Esophagus muscularis mucosa (tissue), 4 donors: ENCODE measurements at regions not wholly inside any gene's neighbourhood (a gene's known extent, or its start where the extent isn't known, plus 50 kb on each side); places are given as distances from the start of the nearest gene placed in this dataset.

ENCODE experiments used
- DNase-seq: peaks from one replicate; pipeline ENCODE4 v3.0.0-alpha.2; 2017; ENCODE audit errors: extremely low spot score
- H3K27ac ChIP-seq, 4 donors: fragments of 200-600 bp; sonication (generic); replicated peaks in 1 of 4; 1 replicate in 3 of 4; 2 replicates in 1 of 4; pipeline ENCODE4 v1.5.1; 2016 to 2019; ENCODE audit warnings: mild to moderate bottlenecking in 1 of 4
- H3K27me3 ChIP-seq, 4 donors: fragments of 200-600 bp; sonication (generic); one replicate each; pipeline versions ENCODE4 v1.5.1 to v1.6.0; 2016 to 2019
- H3K36me3 ChIP-seq, 4 donors: fragments of 200-600 bp; sonication (generic); one replicate each; pipeline ENCODE4 v1.5.1; 2016 to 2019
- H3K4me1 ChIP-seq, 4 donors: fragments of 200-600 bp; sonication (generic); one replicate each; pipeline ENCODE4 v1.5.1; 2016 to 2019
- H3K4me3 ChIP-seq, 4 donors: fragments of 200-600 bp; sonication (generic); 1 replicate in 2 of 4; 2 replicates in 2 of 4; pipeline ENCODE4 v1.5.1; 2016 to 2019; ENCODE audit warnings: mild to moderate bottlenecking in 4 of 4, moderate library complexity in 1 of 4
- H3K9me3 ChIP-seq, 4 donors: fragments of 200-600 bp; sonication (generic); 1 replicate in 3 of 4; 2 replicates in 1 of 4; pipeline ENCODE4 v1.5.1; 2016 to 2019
- CTCF ChIP-seq, 3 experiments: fragments of 200-600 bp in 2 of 3; fragments of 450-650 bp in 1 of 3; sonication (generic) in 2 of 3; IDR thresholded peaks; one replicate each; pipeline ENCODE4 v1.5.1; 2017 to 2019; ENCODE audit warnings: antibody characterized with exemption in 3 of 3, mild to moderate bottlenecking in 2 of 3, moderate library complexity in 1 of 3
- EP300 ChIP-seq: sonication (generic); formaldehyde crosslinking; IDR thresholded peaks from one replicate; pipeline ENCODE4 v1.6.1; 2017; ENCODE audit warnings: antibody characterized with exemption
- POLR2A ChIP-seq: fragments of 450-650 bp; IDR thresholded peaks from one replicate; pipeline ENCODE4 v1.6.1; 2017; ENCODE audit warnings: antibody characterized with exemption, moderate library complexity, mild to moderate bottlenecking, low read depth
- POLR2AphosphoS5 ChIP-seq, 2 donors: sonication (generic); formaldehyde crosslinking; IDR thresholded peaks; one replicate each; pipeline ENCODE4 v1.6.1; 2017; ENCODE audit warnings: antibody characterized with exemption in 2 of 2
- WGBS: methylation state at CpG from one replicate; pipeline ENCODE4 v1.1.5; 2018; 5-methylcytosine and 5-hydroxymethylcytosine counted together
- intact Hi-C: fragments of 100-400 bp; cut with DNase I; formaldehyde crosslinking; loops from one replicate; pipeline ENCODE4 v1.15.1; 2023

- H3K36me3 ChIP-seq = no peaks in the 10 kb centered on the region
- H3K4me1 ChIP-seq = peaks cover 0 to 12% (median 10%) of the 10 kb centered on the region in 4 donors
- intact Hi-C loops = no loop called here
- no peak overlapping the region for H3K4me3 ChIP-seq
- TF ChIP-seq POLR2A (no peak), CTCF (IDR thresholded peaks at IDR 0.05) (no peak), POLR2AphosphoS5 (IDR thresholded peaks at IDR 0.05) (no peak), EP300 (no peak)
- no peak overlapping the region for H3K27ac ChIP-seq
- WGBS = 30% methylated on average over 2 of the region's 2 CpGs
- no peaks in the 10 kb centered on the region for H3K27me3 ChIP-seq
- DNase-seq = no peak
- H3K9me3 ChIP-seq = no peaks in the 10 kb centered on the region
Measured at GRCh38 chr6:140370976-140371870, 996.8 kb upstream of the CITED2 start.

- H3K4me3 ChIP-seq = no peak overlapping the region
- intact Hi-C loops = no loop called here
- H3K36me3 ChIP-seq = no peaks in the 10 kb centered on the region
- 88% methylated on average over 1 of the region's 1 CpG for WGBS
- peaks cover 0 to 12% (median 10%) of the 10 kb centered on the region in 4 donors for H3K4me1 ChIP-seq
- no peak overlapping the region for H3K27ac ChIP-seq
- H3K9me3 ChIP-seq = no peaks in the 10 kb centered on the region
- no peaks in the 10 kb centered on the region for H3K27me3 ChIP-seq
- DNase-seq = no peak
- TF ChIP-seq CTCF (IDR thresholded peaks at IDR 0.05) (no peak), EP300 (no peak)
Measured at GRCh38 chr6:140370441-140370840, 996.0 kb upstream of the CITED2 start.

- H3K36me3 ChIP-seq = no peaks in the 10 kb centered on the region
- H3K9me3 ChIP-seq = peaks cover 0 to 13% (median 4%) of the 10 kb centered on the region in 4 donors
- TF ChIP-seq CTCF (IDR thresholded peaks at IDR 0.05) = no peak
- no peak overlapping the region for H3K27ac ChIP-seq
- no peak for DNase-seq
- no peaks in the 10 kb centered on the region for H3K27me3 ChIP-seq
- H3K4me3 ChIP-seq = no peak overlapping the region
- H3K4me1 ChIP-seq = peaks cover 0 to 15% (median 11%) of the 10 kb centered on the region in 4 donors
- intact Hi-C loops = no loop called here
Measured at GRCh38 chr6:140366991-140367390, 992.5 kb upstream of the CITED2 start.

GRCh38 chr6:140364916-140365315 lies 990.5 kb upstream of the CITED2 start:
- TF ChIP-seq CTCF (IDR thresholded peaks at IDR 0.05) = no peak
- TF ChIP-seq EP300 = no peak
- no peak for TF ChIP-seq POLR2AphosphoS5 (IDR thresholded peaks at IDR 0.05)
- no peak for TF ChIP-seq POLR2A

GRCh38 chr6:140360651-140361050 lies 986.2 kb upstream of the CITED2 start:
- H3K4me3 ChIP-seq = no peak overlapping the region
- no peaks in the 10 kb centered on the region for H3K36me3 ChIP-seq
- H3K4me1 ChIP-seq = peaks cover 2 to 16% (median 8%) of the 10 kb centered on the region in 4 donors
- H3K9me3 ChIP-seq = peaks cover 0 to 13% (median 4%) of the 10 kb centered on the region in 4 donors
- intact Hi-C loops = no loop called here
- TF ChIP-seq POLR2A (no peak), EP300 (no peak), CTCF (IDR thresholded peaks at IDR 0.05) (no peak), POLR2AphosphoS5 (IDR thresholded peaks at IDR 0.05) (no peak)
- DNase-seq = no peak
- H3K27ac ChIP-seq = no peak overlapping the region
- 75% methylated on average over 3 of the region's 3 CpGs for WGBS
- no peaks in the 10 kb centered on the region for H3K27me3 ChIP-seq

More at GRCh38 chr6:140364916-140365315, 990.5 kb upstream of the CITED2 start:
- intact Hi-C loops = no loop called here
- peaks cover 0 to 13% (median 4%) of the 10 kb centered on the region in 4 donors for H3K9me3 ChIP-seq
- no peak overlapping the region for H3K27ac ChIP-seq
- DNase-seq = no peak
- no peak overlapping the region for H3K4me3 ChIP-seq
- no peaks in the 10 kb centered on the region for H3K36me3 ChIP-seq
- H3K27me3 ChIP-seq = no peaks in the 10 kb centered on the region
- peaks cover 2 to 16% (median 8%) of the 10 kb centered on the region in 4 donors for H3K4me1 ChIP-seq
